BLaER1 treated with 17β-estradiol and CSF1 and Interleukin-3, amounts not matched to agents 10 nM and 100 nM (cell line): ENCODE measurements at regions not wholly inside any gene's neighbourhood (a gene's known extent, or its start where the extent isn't known, plus 50 kb on each side); places are given as distances from the start of the nearest gene placed in this dataset.

Experiments
- H3K27ac ChIP-seq, 11 experiments: shearing (Covaris generic); formaldehyde crosslinking; 2 replicates each; pipeline ENCODE4 v1.8.1; 2022
- H3K27me3 ChIP-seq, 11 experiments: shearing (Covaris generic); formaldehyde crosslinking; 2 replicates each; pipeline ENCODE4 v1.8.1; 2022
- H3K36me3 ChIP-seq, 11 experiments: shearing (Covaris generic); formaldehyde crosslinking; 2 replicates each; pipeline ENCODE4 v1.8.1; 2022
- H3K4me1 ChIP-seq, 10 experiments: shearing (Covaris generic); formaldehyde crosslinking; 2 replicates each; pipeline ENCODE4 v1.8.1; 2022
- H3K4me2 ChIP-seq, 11 experiments: shearing (Covaris generic); formaldehyde crosslinking; 2 replicates each; pipeline ENCODE4 v1.8.1; 2022
- H3K4me3 ChIP-seq, 10 experiments: shearing (Covaris generic); formaldehyde crosslinking; 2 replicates each; pipeline ENCODE4 v1.8.1; 2022
- H3K9ac ChIP-seq, 11 experiments: shearing (Covaris generic); formaldehyde crosslinking; 2 replicates each; pipeline ENCODE4 v1.8.1; 2022
- H3K9me3 ChIP-seq, 11 experiments: shearing (Covaris generic); formaldehyde crosslinking; replicated peaks in 1 of 11; 2 replicates each; pipeline ENCODE4 v1.8.1; 2022
- H4K20me1 ChIP-seq, 11 experiments: shearing (Covaris generic); formaldehyde crosslinking; 2 replicates each; pipeline ENCODE4 v1.8.1; 2022
- Cebpa-rat ChIP-seq, 11 experiments: shearing (Covaris generic); IDR thresholded peaks; 2 replicates each; pipeline ENCODE4 v1.8.1; 2022

DNA sequence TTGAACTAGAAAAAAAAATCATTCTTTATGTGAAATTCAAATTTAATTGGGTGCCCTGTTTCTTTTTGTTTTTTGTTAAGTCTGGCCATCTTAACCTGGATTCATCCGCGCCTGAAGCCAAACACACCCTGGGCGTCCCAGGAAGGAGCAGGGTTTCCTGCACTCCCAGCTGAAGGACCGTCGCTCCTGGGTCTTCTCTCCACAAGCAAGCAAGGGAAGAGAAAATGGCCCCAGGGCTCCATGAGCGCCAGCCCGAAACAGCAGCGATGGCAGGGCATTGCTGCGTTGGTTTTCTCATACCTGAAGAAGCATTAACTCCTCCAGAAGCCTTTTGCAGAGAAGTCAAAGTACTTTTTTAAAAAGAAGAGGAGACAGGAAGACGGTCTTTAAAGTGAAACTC, 105.4 kb upstream of the AFDN start:
- H3K9me3 ChIP-seq: peaks cover 17 to 47% (median 34%) of the 10 kb centered on the region in 11 experiments
- no peak overlapping the region for H3K4me3 ChIP-seq
- H3K27me3 ChIP-seq: peaks cover 5 to 20% (median 13%) of the 10 kb centered on the region in 11 experiments; a peak in 16 of 22 replicates
- no peaks in the 10 kb centered on the region for H4K20me1 ChIP-seq
- TF ChIP-seq Cebpa-rat (IDR thresholded peaks at IDR 0.05): no peak
- no peak overlapping the region for H3K9ac ChIP-seq
- H3K27ac ChIP-seq: no peak overlapping the region
- H3K36me3 ChIP-seq: no peaks in the 10 kb centered on the region
- H3K4me1 ChIP-seq: peaks cover 21 to 51% (median 42%) of the 10 kb centered on the region in 10 experiments
- peak overlapping the region in 10 of 11 experiments; percentile 3 to 85 (median 81); a peak in 16 of 22 replicates for H3K4me2 ChIP-seq

DNA sequence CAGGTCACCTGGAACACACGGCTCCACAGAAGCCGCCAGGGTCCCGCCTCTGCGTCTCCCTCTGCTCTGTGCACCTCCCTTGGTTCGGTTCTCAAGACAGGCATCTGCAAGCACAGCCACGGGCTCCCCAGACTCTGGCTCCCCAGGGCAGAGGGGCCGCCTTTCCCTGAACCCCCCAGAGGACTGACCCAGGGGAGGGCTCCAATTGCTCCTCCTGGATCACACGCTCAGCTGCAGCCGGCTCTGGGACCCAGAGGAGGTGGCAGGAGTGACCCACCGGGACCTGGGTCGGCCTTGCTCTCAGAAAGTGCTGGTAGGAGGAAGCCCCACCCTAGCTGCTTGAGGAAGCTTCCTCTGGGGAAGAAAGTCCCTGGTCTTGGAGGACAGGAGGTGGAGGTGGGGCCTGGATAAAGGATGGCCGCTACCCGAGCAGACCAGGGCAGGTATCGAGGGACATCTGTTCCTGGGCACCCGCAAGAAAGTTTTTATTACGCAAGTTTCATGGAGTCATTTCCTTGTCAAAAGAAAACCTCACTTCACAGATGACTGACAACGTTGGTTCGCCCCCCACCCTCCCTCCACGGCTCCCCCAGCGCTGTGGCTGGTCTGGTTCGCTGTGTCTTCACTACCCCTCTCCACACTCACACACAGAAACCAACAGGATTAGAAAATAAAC, 103.9 kb upstream of the AFDN start:
- Histone ChIP-seq H3K36me3 (no peaks in the 10 kb centered on the region), H3K4me3 (peak overlapping the region in 9 of 10 experiments; percentile 5 to 39 (median 16); a peak in 8 of 20 replicates), H3K4me1 (peaks cover 15 to 41% (median 32%) of the 10 kb centered on the region in 10 experiments), H3K27ac (peak overlapping the region in 9 of 11 experiments; percentile 21 to 71 (median 47); a peak in 16 of 22 replicates), H4K20me1 (no peaks in the 10 kb centered on the region), H3K9me3 (peaks cover 17 to 47% (median 34%) of the 10 kb centered on the region in 11 experiments), H3K9ac (peak overlapping the region in 10 of 11 experiments; percentile 20 to 54 (median 40); a peak in 13 of 22 replicates), H3K4me2 (peak overlapping the region; percentile 77 to 85 (median 81)), H3K27me3 (peaks cover 5 to 20% (median 13%) of the 10 kb centered on the region in 11 experiments; a peak in 16 of 22 replicates)
- peak in 3 of 11 experiments; percentile 47 to 72 (median 48); a peak in 4 of 22 replicates for TF ChIP-seq Cebpa-rat (IDR thresholded peaks at IDR 0.05)

- Histone ChIP-seq H3K36me3 (no peaks in the 10 kb centered on the region), H3K9ac (no peak overlapping the region), H3K4me3 (no peak overlapping the region), H3K4me1 (peaks cover 17 to 33% (median 28%) of the 10 kb centered on the region in 10 experiments), H3K4me2 (no peak overlapping the region), H4K20me1 (no peaks in the 10 kb centered on the region), H3K9me3 (peaks cover 13 to 38% (median 22%) of the 10 kb centered on the region in 11 experiments; a peak in 21 of 22 replicates), H3K27ac (no peak overlapping the region), H3K27me3 (peaks cover 5 to 20% (median 13%) of the 10 kb centered on the region in 11 experiments; a peak in 16 of 22 replicates)
- TF ChIP-seq Cebpa-rat (IDR thresholded peaks at IDR 0.05): no peak
These were observed 100.6 kb upstream of the AFDN start for GRCh38 chr6:167726043-167726621.

DNA sequence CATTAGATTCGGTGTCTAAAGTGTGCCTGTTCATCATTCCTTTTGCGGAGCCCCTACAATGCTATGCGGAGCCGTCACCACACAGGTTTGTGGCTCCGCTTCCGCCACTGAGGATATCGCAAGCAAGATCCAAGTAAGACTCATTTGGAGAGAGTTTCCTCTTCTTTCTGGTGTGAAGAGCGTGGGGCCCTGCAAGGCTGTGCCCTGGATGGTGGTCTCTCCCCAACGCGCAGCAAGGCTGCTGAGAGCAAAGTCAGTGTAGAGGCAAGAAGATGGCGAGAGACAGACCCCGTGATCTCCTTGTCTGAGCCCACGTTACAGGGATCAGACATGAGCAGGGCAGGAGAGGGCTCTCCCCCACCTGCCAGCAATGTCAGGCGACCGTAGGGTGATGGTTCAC, 96.3 kb upstream of the AFDN start:
- Histone ChIP-seq H4K20me1 (no peaks in the 10 kb centered on the region), H3K4me2 (no peak overlapping the region), H3K4me3 (no peak overlapping the region), H3K9ac (no peak overlapping the region), H3K9me3 (peaks cover 0 to 26% (median 5%) of the 10 kb centered on the region in 11 experiments; a peak in 11 of 22 replicates), H3K27ac (peak overlapping the region in 2 of 11 experiments; percentile 12 to 92; a peak in 1 of 22 replicates), H3K36me3 (no peaks in the 10 kb centered on the region), H3K27me3 (no peaks in the 10 kb centered on the region), H3K4me1 (peaks cover 38 to 51% (median 46%) of the 10 kb centered on the region in 10 experiments)
- TF ChIP-seq Cebpa-rat (IDR thresholded peaks at IDR 0.05): no peak

GRCh38 chr6:167731216-167731615, 95.5 kb upstream of the AFDN start:
- peak overlapping the region in 5 of 11 experiments; percentile 30 to 92 (median 65); a peak in 6 of 22 replicates for H3K27ac ChIP-seq
- no peak for TF ChIP-seq Cebpa-rat (IDR thresholded peaks at IDR 0.05)
- peaks cover 39 to 58% (median 54%) of the 10 kb centered on the region in 10 experiments for H3K4me1 ChIP-seq
- peaks cover 0 to 21% (median 5%) of the 10 kb centered on the region in 11 experiments; a peak in 10 of 22 replicates for H3K9me3 ChIP-seq
- H3K4me3 ChIP-seq: no peak overlapping the region
- no peak overlapping the region; a peak in 1 of 22 replicates for H3K9ac ChIP-seq
- H4K20me1 ChIP-seq: no peaks in the 10 kb centered on the region
- H3K4me2 ChIP-seq: peak overlapping the region in 8 of 11 experiments; percentile 48 to 88 (median 66); a peak in 16 of 22 replicates
- no peaks in the 10 kb centered on the region for H3K36me3 ChIP-seq
- H3K27me3 ChIP-seq: no peaks in the 10 kb centered on the region

- Histone ChIP-seq H3K9me3 (peaks cover 0 to 21% (median 5%) of the 10 kb centered on the region in 11 experiments; a peak in 10 of 22 replicates), H3K4me3 (no peak overlapping the region)
- no peak for TF ChIP-seq Cebpa-rat (IDR thresholded peaks at IDR 0.05)
These were observed 94.8 kb upstream of the AFDN start for GRCh38 chr6:167731731-167732422.

GRCh38 chr6:167733740-167734661, 92.7 kb upstream of the AFDN start:
- H3K27me3 ChIP-seq: no peaks in the 10 kb centered on the region
- peak overlapping the region; percentile 57 to 90 (median 82) for H3K4me2 ChIP-seq

More at GRCh38 chr6:167731731-167732422, 94.8 kb upstream of the AFDN start:
- no peaks in the 10 kb centered on the region for H3K36me3 ChIP-seq
- peak overlapping the region in 1 of 11 experiments; percentile 19; a peak in 1 of 22 replicates for H3K9ac ChIP-seq
- peaks cover 36 to 65% (median 60%) of the 10 kb centered on the region in 10 experiments for H3K4me1 ChIP-seq
- no peaks in the 10 kb centered on the region for H4K20me1 ChIP-seq
- peak overlapping the region in 6 of 11 experiments; percentile 28 to 92 (median 52); a peak in 10 of 22 replicates for H3K27ac ChIP-seq
- no peaks in the 10 kb centered on the region for H3K27me3 ChIP-seq
- peak overlapping the region; percentile 4 to 88 (median 60); a peak in 19 of 22 replicates for H3K4me2 ChIP-seq

More at GRCh38 chr6:167733740-167734661, 92.7 kb upstream of the AFDN start:
- Histone ChIP-seq H4K20me1 (no peaks in the 10 kb centered on the region), H3K9me3 (peaks cover 0 to 21% (median 5%) of the 10 kb centered on the region in 11 experiments; a peak in 10 of 22 replicates), H3K27ac (peak overlapping the region; percentile 0 to 97 (median 90); a peak in 20 of 22 replicates), H3K9ac (peak overlapping the region in 10 of 11 experiments; percentile 34 to 84 (median 75); a peak in 19 of 22 replicates), H3K4me3 (peak overlapping the region in 6 of 10 experiments; percentile 19 to 49 (median 34); a peak in 10 of 20 replicates), H3K4me1 (peaks cover 34 to 77% (median 69%) of the 10 kb centered on the region in 10 experiments), H3K36me3 (no peaks in the 10 kb centered on the region)
- TF ChIP-seq Cebpa-rat (IDR thresholded peaks at IDR 0.05): peak in 9 of 11 experiments; percentile 51 to 94 (median 89); a peak in 17 of 22 replicates
